Stimulated activated CD4-positive, alpha-beta T cell treated with anti-CD3 and anti-CD28 coated beads, TNF-alpha, amount 100 ng/mL, for 1 hour (primary cell): ENCODE measurements at regions not wholly inside any gene's neighbourhood (a gene's known extent, or its start where the extent isn't known, plus 50 kb on each side); places are given as distances from the start of the nearest gene placed in this dataset.

ENCODE experiments used
- DNase-seq, 3 donors: peaks; one replicate each; pipeline ENCODE4 v3.0.0-alpha.2; 2020; ENCODE audit warnings: low read depth in 3 of 3, low spot score in 1 of 3

DNA sequence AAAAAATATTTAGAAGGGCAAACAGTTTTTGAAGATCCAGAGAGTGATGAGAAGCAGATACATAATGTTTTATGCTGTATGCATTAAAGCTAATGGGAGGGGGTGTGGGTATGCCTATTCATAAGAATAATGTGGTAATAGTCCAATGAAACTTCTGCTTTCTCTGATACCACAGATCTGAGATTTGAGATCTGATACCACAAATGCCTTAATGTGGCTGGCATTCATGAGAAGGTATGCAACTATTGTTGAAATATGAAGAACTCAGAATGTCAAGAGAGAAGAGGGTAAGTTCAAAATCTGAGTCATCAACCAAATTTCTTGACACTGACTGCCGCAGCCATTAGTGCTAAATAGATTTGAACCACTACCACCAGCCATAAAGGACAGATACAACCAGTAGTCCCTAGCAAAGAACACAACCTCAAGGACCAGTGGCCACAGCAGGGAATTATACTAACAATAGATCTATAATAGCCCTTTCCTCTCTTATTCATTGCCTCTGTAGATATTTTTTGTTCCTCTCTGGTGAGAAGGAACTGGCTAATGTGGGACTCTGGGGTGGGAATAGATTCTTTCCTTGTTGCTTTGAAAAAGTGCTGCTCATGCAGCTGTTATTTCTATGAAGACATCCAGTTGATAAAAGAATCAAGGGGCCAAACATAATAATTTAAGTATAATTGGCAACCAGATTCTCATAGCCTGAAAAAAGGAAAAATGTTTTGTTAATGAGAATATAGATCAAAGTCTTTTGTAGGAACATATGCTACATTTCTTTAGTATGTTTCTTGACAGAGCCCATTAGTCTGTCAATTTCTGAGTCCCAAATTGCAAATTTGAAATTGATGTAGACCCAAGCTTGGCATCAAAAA lies 256.5 kb upstream of the ZNF608 start:
- no peak for DNase-seq

DNA sequence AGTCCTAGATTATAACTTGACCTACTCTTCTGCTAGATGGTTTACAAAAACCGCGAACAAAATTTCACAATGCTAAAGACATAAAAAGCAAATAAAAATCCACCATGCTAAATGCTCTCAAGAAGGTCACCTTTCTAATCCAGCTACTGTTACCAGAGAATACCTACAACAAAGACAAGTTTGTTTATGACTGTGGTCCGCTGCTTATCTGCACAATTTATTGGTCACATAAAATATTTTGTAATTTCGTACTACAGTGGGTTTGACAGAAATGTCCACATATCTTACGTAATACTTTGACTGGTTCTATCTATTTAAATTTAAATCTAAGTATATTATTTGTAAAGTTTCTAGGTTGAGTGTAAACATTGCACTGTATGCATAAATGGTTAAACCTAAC lies 257.6 kb upstream of the ZNF608 start:
- DNase-seq, result no peak

DNA sequence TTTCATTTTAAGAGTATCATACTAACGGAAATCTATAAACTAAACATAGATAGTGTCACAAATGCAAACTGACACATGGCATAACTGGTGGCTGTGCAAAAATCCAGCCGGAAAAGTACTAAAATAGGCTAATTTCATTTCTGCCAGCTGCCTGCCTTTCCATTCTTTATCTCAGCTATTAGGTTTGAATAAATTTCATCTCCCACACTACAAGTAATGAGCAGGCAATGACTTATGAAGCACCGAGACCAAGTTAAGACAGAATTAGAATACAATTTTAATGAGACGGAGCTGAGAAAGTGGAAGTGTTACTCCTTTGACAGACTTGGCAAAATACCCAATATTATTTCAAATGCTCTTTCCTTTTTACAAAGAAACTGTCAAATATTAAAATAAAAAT lies 258.8 kb upstream of the ZNF608 start:
- DNase-seq, result no peak

DNA sequence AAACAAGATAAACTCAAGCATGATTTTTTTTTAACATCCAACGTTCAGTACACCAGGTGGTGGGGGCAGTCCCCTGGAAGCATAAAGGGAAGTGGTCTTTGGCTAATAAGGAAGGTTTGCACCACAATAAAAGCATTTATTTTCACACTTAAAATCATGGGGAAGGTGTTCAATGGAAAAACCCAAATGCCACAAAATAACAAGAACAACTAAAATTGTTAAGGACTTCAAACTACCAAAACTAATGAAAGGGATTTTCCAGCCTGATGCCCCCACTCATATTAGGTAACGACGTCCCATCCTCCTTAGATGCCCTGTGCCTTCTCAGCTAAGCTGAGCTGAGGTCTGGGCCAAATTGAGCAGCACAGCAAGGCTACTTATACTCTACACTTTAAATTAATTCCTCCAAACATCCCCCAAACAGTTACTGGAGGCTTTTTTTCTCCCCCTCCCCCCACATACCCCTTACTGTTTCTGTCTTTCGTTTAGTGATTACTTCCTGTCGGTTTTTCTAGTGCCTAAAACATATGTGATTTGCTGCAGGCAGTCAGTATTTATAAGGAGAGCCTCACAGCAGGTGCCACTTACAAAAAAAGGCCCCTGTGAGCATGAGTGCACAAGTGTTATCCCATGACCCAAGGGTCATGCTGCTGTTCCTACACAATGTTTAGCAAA lies 259.7 kb upstream of the ZNF608 start:
- no peak for DNase-seq

DNA sequence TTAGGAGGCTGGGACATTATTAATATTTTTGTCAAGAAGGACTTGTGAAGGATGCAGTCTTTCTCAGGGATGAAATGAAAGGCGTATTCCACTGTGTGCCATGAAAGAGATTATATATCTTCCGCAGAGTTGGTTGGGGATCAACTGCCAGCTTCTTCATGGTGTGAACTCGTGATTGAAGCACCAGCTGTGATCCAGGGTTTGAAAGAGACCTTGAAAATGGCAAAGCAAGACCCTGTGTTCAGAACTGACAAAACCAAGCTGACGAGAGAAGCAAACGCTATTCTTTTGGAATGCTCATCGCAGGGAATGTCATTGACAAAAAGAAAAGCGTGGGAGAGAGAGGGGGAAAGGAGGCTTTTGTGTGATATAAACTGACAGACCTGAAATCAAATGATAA lies 263.9 kb upstream of the ZNF608 start:
- DNase-seq, result no peak

DNA sequence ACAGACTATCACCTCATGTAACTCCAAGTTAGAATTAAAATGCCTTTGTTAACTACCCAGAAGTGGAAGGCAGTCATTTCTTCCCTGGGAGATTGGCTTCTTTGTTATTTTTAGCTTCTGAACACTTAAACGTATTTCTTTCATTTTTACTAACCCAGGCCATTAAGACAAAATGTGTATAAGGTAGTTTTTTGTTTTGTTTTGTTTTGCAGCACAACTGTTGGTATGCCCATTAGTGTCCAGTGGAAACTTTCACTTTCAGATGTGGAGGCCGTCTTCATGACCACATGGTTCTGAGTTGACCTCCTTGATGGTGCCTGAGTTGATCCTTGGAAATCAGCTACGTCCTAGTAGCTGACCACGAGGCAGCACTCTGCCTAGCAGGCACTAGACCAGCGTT lies 264.6 kb upstream of the ZNF608 start:
- DNase-seq, result no peak

DNA sequence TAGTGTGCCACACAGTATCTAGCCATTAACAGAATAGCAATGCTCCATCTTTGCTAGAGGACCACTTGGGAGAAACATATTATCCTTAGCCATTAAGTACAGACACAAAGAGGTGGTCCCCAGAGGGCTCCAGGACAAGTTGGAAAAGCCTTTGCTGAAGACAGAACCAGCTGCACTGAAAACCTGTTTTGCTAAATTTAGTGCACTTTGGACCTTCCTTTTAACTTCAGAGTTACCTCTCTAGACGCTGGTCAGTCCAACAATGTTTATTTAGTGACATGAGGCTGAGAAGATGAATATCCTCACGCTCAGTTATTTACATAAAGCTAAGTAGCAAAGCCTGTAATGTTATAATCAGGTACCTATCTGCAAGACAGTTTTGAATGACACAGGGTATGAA lies 265.0 kb upstream of the ZNF608 start:
- no peak for DNase-seq

DNA sequence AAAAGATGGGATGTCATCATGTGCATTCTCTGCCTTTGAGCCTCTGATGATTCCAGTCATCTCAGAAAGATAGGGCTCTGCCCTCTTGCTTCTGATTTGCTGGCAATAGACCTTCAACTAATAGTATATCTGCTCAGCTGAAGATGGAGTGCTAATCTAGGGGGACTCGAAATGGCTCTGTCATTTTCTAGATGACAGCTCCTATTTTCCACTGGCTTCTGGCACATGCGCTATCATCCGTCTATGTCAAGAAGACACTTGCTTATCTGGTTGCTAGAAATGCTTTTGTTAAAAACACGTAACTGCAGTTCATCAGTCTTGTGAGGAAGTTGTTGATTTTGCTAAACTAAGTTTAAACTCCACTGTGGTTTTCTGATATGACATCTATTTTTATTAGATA lies 265.5 kb upstream of the ZNF608 start:
- DNase-seq, result no peak

DNA sequence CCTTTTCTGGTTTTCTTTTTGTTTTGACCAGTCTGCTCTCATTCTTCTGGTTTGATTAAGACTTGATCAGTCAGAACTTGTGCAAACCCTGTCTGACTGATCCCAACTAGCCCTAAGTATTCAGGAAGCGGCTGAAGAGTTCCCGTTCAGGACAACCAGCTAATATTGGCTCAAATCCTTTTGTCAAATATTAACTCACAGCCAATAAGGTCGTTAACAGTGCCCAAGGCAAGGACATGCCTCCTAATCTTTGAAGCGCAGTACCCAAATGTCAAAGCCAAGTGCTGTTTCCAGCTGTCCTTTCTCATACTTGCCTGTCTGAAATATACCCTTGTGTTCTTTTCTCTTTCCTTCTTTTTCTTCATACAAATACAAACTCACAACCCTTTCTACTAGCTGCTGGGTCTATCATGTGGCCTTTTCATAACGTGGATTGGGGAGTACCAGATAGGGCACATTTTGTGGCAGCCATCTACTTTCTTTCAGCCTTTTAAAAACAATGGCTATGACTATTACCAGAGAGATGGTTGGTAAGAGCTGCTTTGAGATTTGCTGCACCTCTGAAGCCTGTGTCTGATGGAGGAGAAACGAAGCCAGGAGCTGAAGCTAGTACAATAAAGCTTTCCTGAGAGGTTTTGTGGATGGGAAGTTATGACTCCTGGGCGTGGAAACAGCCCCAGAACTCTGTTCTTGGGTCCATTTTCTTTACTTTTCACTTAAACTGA lies 266.4 kb upstream of the ZNF608 start:
- no peak for DNase-seq

DNA sequence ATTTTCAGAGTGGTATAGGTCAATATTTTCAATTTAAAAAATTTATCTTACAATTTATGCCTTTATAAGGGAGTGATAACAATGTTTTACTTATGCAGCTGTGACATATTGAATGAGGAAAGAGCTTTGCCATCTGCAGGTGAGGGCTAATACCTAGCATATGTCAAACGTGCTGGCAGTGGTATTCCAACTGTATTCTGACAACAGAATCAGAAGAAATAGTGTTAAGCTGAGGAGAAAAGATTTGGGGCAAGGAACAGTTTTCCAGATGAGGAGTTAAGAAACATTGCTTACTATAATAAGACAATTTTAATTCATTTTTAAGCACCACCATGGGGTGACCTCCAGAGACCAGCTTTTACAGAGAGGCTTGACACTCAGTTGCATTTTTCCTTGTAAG lies 267.8 kb upstream of the ZNF608 start:
- DNase-seq, result no peak

DNA sequence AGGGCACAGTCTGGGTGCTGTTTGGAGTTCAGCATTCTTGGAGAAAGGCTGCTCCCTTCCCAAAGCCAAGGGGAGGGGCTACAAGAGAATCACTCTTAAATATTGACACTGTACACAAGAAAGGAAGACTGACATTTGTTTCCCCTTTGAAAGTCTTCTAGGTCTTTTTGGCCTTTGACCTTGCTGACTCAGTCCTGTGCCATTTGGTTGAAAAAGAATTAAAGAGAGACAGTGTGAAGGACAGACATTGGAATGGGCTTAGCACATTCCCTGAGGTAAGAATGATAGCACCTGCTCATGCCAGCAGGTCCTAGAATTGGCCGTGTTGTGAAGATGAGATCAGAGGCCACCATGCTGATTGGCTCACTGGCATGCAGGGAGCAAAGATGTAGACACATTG lies 271.4 kb upstream of the ZNF608 start:
- DNase-seq, result no peak

DNA sequence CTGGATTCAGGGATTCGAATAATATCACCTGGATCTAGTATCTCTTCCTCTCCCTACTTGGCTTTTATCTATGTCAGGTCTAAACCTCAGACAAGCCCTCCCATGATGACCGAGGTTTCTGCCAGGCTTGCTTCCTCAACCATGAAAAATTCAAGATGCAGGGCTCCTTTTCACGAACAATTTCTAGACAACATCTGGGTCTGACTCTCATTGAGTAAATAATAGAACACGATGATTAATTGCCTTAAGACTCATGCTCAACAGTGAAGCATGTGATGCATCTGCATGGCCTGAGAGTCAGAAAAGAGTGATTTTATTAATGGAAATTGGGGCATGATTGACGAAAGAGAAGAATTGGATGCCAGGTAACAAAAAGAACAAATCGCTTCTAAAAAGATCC lies 277.2 kb upstream of the ZNF608 start:
- DNase-seq, result no peak

DNA sequence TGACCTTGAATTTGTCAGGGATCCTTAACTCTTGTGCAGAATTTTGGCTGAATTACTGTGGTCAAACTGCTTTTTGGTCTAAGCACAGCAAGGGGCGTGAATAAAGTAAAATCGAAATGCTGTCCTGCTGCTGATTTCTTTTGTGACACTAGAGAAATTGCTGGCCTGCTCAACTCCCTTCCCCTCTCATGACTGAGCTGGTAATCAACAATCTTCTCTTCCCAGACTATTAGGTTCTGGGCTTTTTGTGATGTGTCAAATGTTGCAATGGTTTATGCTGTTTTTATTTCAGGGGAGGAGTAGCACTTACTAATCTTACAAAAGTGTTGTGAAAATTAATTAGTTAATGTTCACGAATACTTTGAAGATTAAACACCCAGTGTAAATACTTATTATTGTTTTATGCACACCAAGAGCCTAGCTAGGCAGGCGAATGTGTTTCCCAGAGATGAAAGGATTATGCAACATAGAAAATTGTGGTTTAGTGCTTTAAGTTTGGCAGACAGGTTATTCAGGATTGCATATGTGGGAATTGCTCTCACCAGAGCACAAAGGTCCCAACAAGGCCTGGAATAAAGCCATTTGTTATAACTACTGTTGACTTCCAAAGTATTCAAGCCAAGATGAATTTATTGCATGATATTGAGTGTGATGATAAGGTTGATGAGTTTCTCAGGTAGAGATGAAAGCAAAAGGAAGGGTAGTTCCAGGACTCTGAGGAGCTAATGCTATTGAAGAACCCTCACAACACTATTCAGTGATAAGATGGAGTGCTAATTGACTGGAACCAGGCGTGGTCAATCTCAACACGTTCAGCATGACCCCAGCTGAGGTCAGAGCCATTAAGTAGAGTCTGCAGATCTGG lies 280.7 kb upstream of the ZNF608 start:
- no peak for DNase-seq

DNA sequence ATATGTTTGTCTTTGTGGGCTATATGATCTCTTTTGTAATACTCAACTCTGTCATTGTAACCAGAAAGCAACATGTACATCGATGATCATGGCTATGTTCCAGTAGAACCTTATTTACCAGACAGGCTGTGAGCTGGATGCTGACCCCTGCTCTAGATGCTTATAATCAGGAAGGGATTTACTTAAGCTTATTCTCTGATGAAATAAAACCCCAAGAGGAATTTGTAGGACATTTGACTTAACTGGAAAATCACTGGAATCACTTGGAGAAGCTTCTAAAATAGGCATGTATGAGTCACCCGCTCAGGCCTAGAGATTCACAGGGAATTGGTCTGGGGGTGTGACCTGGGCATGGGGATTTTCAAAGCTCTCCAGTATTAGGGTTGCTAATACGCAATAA lies 285.8 kb upstream of the ZNF608 start:
- DNase-seq, result no peak

DNA sequence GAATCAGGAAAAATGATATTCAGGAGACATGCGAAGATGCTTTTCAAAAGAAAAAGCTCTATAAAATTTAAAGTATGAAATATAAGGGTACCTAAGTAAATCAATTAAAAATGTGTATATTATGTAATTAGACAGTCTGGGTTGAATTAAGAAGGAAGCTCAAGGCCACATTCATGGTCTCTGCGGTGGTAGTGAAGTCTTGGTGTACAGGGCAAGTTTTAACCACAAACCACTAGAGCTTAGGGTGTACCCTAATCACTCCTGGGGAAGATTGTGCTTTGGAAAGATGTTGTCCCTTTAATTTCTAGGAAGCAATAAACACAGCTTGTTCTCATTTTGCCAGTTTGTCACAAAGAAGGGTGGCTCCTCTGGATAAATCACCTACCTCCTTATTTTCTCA lies 287.2 kb upstream of the ZNF608 start:
- no peak for DNase-seq

DNA sequence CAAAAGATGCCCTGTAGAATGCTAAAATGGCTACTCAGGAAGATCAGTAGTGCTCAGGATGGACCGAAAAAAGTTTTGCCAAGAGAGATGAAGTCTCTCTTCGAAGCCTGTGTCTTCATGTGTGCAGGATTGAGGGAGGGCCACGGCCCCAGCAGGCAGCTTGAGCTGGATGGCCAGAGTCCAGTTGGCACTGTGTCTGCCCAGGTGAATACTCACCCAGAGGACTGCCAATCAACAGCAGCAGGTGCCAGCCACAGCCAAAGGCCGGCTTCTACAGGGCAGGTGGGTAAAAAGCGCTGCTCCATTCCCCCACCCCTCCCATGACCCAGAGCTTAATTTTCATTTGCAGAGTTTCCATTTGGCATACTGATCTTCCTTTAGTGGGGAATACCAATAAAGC lies 287.9 kb upstream of the ZNF608 start:
- no peak for DNase-seq

DNA sequence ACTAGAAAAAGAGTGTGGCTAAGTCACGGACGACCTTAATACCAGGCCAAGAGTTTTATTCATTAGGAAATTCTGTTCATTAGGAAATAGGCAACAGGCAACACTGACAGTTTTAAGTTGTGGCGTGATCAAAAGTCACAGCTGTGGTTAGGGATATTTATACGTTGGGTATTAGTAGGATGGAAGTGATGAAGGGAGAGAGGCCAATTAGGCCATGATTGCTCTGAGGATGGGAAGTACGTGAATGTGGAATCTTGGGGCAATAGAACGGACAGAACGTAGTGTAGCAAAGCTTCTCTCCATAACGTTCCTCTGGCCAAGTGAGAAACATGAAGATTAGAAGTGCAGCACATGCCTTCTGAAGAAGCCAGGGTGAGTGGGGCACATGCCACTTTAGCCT lies 290.1 kb upstream of the ZNF608 start:
- no peak for DNase-seq

DNA sequence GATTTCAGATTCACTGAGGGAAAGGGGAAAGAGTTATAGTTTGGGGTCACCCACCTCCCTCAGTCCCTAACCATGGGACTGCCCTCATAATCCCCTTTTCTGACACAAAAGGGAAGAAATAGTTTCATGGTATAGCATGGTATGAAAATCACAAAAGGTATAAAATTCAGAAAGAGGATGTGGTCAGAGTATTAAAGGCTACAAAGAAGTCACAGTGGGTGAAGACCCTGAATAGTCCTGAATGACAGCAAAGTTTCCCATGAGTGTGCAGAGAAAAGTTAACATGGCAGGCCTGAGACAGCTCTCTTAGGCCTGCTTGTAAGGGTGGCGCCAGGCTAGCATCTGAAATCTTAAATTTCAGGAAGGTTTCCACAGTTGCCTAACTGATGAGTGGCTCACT lies 290.6 kb upstream of the ZNF608 start:
- DNase-seq, result no peak

DNA sequence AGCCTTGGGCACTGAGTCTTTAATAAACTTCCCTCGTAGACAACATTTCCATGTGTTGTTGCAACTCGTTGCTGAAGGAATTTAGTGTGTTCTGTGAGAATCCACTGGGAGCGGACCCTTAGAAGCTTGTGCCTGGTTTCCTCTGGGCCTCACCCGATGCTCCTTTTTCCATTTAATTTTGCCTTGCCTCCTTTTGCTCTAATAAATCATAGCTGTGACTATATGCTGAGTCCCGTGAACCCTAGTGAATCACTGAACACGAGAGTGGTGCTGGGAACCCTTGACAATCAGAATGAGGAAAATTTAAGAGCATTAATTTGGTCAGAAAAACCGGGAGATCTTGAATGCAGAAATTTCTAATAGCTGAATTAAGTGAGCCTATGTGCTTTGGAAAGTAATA lies 291.1 kb upstream of the ZNF608 start:
- DNase-seq, result no peak

DNA sequence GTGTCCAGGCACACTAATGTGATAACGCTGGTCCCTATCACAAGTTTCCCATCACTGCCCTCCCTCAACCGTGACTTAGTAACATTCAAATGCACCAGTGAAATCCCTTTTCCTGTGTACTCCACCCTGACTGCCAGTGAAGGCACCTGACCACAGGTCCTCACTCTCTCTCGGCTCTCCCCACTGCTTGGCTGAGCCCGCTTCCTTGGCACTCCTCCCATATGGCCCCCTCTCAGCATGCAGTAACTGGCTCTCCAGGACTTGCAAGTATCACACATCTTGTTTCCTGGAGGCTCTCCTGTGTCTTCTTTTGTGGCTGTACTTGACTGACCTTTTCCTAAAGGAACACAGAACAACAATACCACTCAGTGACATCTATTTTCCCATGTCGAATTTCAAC lies 292.0 kb upstream of the ZNF608 start:
- no peak for DNase-seq

DNA sequence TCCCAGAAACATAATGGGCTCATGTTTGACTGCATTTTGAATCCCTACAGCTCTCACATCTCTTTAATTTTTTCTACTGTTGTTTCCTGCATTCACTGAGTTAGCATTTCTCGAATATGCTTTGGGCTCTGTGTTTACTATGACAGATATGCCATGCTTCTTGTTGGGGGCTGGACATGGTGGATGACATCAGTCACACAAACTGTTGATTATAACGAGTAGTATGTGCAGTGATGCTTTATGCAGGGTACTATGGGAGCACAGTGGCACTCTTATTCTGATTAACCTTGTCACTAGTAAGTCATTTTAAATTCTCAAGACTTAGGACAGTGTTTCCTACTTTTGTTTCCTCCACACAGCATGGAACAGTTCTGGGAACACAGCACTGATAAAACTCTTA lies 295.4 kb upstream of the ZNF608 start:
- DNase-seq, result no peak
